HG02571 (cell line): ENCODE measurements at regions not wholly inside any gene's neighbourhood (a gene's known extent, or its start where the extent isn't known, plus 50 kb on each side); places are given as distances from the start of the nearest gene placed in this dataset.

Experiments used
- ATAC-seq: cut with Tn5 transposase; IDR thresholded peaks from one replicate; pipeline ENCODE4 v1.9.1; 2021; ENCODE audit warnings: mild to moderate bottlenecking, moderate library complexity; ENCODE audit not compliant: unreplicated experiment

- no peak for ATAC-seq
These were observed 93.8 kb upstream of the GRIK3 start for GRCh38 chr1:37128091-37128490.

- no peak for ATAC-seq
These were observed 96.1 kb upstream of the GRIK3 start for GRCh38 chr1:37130221-37130948.

GRCh38 chr1:37131281-37131680, 97.0 kb upstream of the GRIK3 start:
- no peak for ATAC-seq

- ATAC-seq: no peak
These were observed 99.2 kb upstream of the GRIK3 start for GRCh38 chr1:37133276-37134145.

- ATAC-seq: no peak
These were observed 100.3 kb upstream of the GRIK3 start for GRCh38 chr1:37134599-37134998.

GRCh38 chr1:37135032-37135431, 100.7 kb upstream of the GRIK3 start:
- no peak for ATAC-seq

GRCh38 chr1:37137014-37137413, 102.7 kb upstream of the GRIK3 start:
- no peak for ATAC-seq

GRCh38 chr1:37137601-37138000, 103.3 kb upstream of the GRIK3 start:
- ATAC-seq: no peak

- ATAC-seq: no peak
These were observed 109.5 kb upstream of the GRIK3 start for GRCh38 chr1:37143800-37144199.

GRCh38 chr1:37146071-37146470, 111.8 kb upstream of the GRIK3 start:
- no peak for ATAC-seq

GRCh38 chr1:37147392-37147831, 113.1 kb upstream of the GRIK3 start:
- ATAC-seq: no peak

- no peak for ATAC-seq
These were observed 113.6 kb upstream of the GRIK3 start for GRCh38 chr1:37147906-37148305.

- no peak for ATAC-seq
These were observed 114.3 kb upstream of the GRIK3 start for GRCh38 chr1:37148663-37149062.

GRCh38 chr1:37149296-37149695, 115.0 kb upstream of the GRIK3 start:
- no peak for ATAC-seq

GRCh38 chr1:37150986-37151385, 116.7 kb upstream of the GRIK3 start:
- no peak for ATAC-seq

- ATAC-seq: no peak
These were observed 117.5 kb upstream of the GRIK3 start for GRCh38 chr1:37151789-37152188.

GRCh38 chr1:37152491-37152890, 118.2 kb upstream of the GRIK3 start:
- no peak for ATAC-seq

GRCh38 chr1:37153116-37154100, 119.1 kb upstream of the GRIK3 start:
- ATAC-seq: no peak

- no peak for ATAC-seq
These were observed 122.3 kb upstream of the GRIK3 start for GRCh38 chr1:37156646-37157045.

GRCh38 chr1:37157634-37158033, 123.3 kb upstream of the GRIK3 start:
- ATAC-seq: no peak
